Ishikawa (cell line): ENCODE measurements at regions not wholly inside any gene's neighbourhood (a gene's known extent, or its start where the extent isn't known, plus 50 kb on each side); places are given as distances from the start of the nearest gene placed in this dataset.

Experiments
- CEBPB ChIP-seq: IDR thresholded peaks from 2 replicates; pipeline ENCODE4 v1.6.1; 2012
- CREB1 ChIP-seq: IDR thresholded peaks from 2 replicates; pipeline ENCODE4 v1.6.1; 2012; ENCODE audit warnings: low read depth
- EGR1 ChIP-seq: IDR thresholded peaks from 2 replicates; pipeline ENCODE4 v1.6.1; 2012
- EP300 ChIP-seq: IDR thresholded peaks from 2 replicates; pipeline ENCODE4 v1.6.1; 2012; ENCODE audit warnings: borderline replicate concordance
- FOXM1 ChIP-seq: IDR thresholded peaks from 2 replicates; pipeline ENCODE4 v1.6.1; 2012; ENCODE audit warnings: low read depth, borderline replicate concordance
- NFIC ChIP-seq: IDR thresholded peaks from 2 replicates; pipeline ENCODE4 v1.6.1; 2012
- RAD21 ChIP-seq: IDR thresholded peaks from 2 replicates; pipeline ENCODE4 v1.6.1; 2012; ENCODE audit warnings: low read depth
- TAF1 ChIP-seq: IDR thresholded peaks from 2 replicates; pipeline ENCODE4 v1.6.1; 2012; ENCODE audit warnings: low read depth, mild to moderate bottlenecking
- TCF12 ChIP-seq: IDR thresholded peaks from 2 replicates; pipeline ENCODE4 v1.6.1; 2012; ENCODE audit warnings: low read depth
- TEAD4 ChIP-seq: IDR thresholded peaks from 2 replicates; pipeline ENCODE4 v1.6.1; 2012
- YY1 ChIP-seq: IDR thresholded peaks from 2 replicates; pipeline ENCODE4 v1.6.1; 2012; ENCODE audit warnings: low read depth
- ZBTB7A ChIP-seq: IDR thresholded peaks from 2 replicates; pipeline ENCODE4 v1.6.1; 2012; ENCODE audit warnings: low read depth
- TF ChIP-seq, protein P1 (sequence below): IDR thresholded peaks from 2 replicates; pipeline ENCODE4 v1.6.1; 2012; ENCODE audit warnings: low read depth, mild to moderate bottlenecking
- TF ChIP-seq, protein P2 (sequence below): IDR thresholded peaks from 2 replicates; pipeline ENCODE4 v1.6.1; 2012
- TF ChIP-seq, protein P3 (sequence below): IDR thresholded peaks from 2 replicates; pipeline ENCODE4 v1.6.1; 2012

DNA sequence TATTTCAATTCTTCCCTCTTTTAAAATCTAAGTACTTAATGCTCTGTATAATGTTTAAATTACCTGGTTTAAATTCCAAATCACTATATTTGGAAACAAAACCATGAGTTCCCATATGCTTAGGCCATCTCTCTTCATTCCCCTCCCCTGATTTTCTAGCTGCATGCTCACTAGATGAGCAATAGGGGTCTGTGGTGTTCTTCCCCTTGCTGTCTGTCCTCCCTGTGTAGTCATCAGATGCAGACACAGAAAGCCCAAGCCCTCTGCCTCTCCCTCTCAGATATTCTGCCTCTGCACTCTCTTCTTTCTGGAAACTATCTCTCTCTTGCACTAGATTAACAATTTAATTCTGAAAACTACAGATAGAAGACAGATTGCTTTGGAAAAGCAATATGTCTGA is 1730.2 kb downstream of the OLFM4 start:
- TF ChIP-seq CEBPB (no peak), RAD21 (no peak), TAF1 (no peak), NFIC (no peak), TCF12 (no peak), TEAD4 (no peak), EGR1 (no peak), CREB1 (no peak), ZBTB7A (no peak), EP300 (no peak), YY1 (no peak)
- TF ChIP-seq, protein P1, sequence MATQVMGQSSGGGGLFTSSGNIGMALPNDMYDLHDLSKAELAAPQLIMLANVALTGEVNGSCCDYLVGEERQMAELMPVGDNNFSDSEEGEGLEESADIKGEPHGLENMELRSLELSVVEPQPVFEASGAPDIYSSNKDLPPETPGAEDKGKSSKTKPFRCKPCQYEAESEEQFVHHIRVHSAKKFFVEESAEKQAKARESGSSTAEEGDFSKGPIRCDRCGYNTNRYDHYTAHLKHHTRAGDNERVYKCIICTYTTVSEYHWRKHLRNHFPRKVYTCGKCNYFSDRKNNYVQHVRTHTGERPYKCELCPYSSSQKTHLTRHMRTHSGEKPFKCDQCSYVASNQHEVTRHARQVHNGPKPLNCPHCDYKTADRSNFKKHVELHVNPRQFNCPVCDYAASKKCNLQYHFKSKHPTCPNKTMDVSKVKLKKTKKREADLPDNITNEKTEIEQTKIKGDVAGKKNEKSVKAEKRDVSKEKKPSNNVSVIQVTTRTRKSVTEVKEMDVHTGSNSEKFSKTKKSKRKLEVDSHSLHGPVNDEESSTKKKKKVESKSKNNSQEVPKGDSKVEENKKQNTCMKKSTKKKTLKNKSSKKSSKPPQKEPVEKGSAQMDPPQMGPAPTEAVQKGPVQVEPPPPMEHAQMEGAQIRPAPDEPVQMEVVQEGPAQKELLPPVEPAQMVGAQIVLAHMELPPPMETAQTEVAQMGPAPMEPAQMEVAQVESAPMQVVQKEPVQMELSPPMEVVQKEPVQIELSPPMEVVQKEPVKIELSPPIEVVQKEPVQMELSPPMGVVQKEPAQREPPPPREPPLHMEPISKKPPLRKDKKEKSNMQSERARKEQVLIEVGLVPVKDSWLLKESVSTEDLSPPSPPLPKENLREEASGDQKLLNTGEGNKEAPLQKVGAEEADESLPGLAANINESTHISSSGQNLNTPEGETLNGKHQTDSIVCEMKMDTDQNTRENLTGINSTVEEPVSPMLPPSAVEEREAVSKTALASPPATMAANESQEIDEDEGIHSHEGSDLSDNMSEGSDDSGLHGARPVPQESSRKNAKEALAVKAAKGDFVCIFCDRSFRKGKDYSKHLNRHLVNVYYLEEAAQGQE: no peak
- TF ChIP-seq, protein P2, sequence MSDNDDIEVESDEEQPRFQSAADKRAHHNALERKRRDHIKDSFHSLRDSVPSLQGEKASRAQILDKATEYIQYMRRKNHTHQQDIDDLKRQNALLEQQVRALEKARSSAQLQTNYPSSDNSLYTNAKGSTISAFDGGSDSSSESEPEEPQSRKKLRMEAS: no peak
- TF ChIP-seq, protein P3, sequence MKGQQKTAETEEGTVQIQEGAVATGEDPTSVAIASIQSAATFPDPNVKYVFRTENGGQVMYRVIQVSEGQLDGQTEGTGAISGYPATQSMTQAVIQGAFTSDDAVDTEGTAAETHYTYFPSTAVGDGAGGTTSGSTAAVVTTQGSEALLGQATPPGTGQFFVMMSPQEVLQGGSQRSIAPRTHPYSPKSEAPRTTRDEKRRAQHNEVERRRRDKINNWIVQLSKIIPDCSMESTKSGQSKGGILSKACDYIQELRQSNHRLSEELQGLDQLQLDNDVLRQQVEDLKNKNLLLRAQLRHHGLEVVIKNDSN: no peak

DNA sequence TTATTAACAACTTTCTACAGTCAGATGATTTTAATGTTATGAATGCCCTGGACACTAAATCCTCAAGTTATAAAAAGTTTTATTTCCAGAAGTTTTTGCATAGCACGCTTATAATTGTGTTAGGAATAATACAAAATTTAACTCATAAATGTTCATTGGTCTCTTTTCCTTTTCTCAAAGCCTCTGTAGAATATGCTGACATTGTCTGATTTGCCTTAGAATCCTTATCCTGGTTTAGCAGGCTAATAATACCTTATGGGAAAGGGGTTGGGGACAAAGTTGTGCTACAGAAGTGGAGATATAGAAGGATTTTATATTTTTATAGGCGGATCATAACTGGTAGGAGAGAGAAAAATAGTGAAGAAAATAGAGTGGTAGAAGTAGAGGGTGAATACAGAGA is 1739.6 kb downstream of the OLFM4 start:
- TF ChIP-seq TAF1: no peak
- TF ChIP-seq EP300: no peak
- no peak for TF ChIP-seq RAD21

DNA sequence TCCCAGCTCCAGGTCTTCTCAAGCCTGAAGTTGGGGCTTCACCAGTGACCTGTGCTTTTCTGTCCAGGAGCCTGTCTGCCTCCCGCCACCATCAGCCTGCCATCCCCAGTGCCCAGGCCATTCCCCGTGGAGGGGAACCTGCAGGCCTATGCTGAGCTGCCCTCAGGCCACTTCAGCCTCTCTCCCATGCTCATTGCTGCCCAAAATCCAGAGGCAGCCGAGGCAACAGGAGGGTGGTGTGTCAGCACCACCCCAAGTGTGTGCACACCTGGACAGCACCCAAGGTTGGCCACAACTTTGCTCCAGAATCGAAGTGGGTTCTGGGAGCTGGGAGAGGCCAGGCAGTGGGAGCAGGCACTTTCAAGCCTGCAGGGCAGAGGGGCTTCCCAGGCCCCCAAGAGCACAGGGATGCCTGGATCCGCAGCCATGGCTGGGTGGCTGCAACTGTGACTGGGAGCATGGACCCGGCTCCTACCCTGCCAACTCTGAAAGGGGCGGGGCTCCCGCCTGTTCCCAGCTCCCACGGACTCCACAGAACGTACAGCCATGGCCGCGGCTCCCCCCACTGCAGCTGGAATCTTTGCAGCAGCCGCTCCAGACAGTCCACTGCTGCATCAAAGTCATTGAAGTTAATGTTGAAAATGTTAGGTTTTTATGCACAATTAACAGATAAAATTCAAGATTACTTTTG is 1747.0 kb downstream of the OLFM4 start:
- TF ChIP-seq CREB1: no peak
- no peak for TF ChIP-seq ZBTB7A
- no peak for TF ChIP-seq FOXM1
- TF ChIP-seq, protein P1: no peak

DNA sequence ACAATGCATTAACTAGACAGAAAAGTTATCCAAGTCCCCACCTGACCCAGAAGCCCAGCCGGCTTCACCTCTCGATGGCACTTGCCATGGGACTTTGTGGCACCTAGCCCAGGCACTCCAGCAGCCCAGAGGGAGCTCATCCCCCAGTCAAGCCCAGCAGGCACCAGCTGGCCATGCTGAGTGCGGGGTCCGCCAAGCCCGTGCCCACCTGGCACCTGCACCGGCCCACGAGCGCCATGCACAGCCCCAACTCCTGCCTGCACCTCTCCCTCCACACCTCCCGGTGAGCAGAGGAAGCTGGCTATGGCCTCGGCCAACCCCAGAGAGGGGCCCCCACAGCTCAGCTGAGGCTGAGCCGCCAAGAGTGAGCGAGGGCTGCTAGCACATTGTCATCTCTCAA is 1759.1 kb downstream of the OLFM4 start:
- TF ChIP-seq CREB1 (no peak), FOXM1 (no peak), EP300 (no peak), TCF12 (no peak), YY1 (no peak)
- TF ChIP-seq, protein P3: no peak

DNA sequence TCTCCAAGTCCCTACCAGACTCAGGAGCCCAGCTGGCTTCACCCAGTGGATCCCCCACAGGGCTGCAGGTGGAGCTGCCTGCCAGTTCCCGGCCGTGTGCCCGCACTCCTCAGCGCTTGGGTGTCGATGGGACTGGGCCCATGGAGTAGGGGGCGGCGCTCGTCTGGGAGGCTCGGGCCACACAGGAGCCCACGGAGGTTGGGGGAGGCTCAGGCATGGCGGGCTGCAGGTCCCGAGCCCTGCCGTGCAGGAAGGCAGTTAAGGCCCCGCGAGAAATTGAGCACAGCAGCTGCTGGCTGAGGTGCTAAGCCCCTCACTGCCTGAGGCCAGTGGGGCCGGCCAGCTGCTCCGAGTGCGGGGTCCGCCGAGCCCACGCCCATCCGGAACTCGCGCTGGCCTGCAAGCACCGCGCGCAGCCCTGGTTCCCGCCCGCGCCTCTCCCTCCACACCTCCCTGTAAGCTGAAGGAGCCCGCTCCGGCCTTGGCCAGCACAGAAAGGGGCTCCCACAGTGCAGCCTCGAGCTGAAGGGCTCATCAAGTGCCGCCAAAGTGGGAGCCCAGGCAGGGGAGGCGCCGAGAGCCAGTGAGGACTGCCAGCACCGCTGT is 1771.1 kb downstream of the OLFM4 start:
- TF ChIP-seq TCF12 (no peak), CEBPB (no peak), EGR1 (no peak), TAF1 (no peak), TEAD4 (no peak), CREB1 (no peak), FOXM1 (no peak)
- TF ChIP-seq, protein P1: no peak
- TF ChIP-seq, protein P2: no peak
- TF ChIP-seq, protein P3: no peak
